ENCODE measurements at regions not wholly inside any gene's neighbourhood (a gene's known extent, or its start where the extent isn't known, plus 50 kb on each side); places are given as distances from the start of the nearest gene placed in this dataset.

DNA sequence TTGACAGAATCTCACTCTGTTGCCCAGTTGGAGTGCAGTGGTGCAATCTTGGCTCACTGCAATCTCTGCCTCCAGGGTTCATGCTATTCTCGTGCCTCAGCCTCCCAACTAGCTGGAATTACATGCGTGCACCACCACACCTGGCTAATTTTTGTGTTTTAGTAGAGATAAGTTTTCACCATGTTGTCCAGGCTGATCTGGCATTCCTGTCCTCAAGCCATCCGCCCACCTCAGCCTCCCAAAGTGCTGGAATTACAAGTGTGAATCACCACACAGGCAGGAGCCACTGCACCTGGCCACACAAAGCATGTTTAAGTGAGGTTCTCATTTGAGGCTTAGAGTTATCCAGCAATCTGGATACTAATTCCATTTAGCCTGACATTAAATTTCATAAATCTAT lies 180.9 kb upstream of the GRID2 start:
- DNase-seq: no peak

- no peak for DNase-seq
These were observed 175.1 kb upstream of the GRID2 start for GRCh38 chr4:92128676-92129075.

GRCh38 chr4:92129408-92129994 lies 174.3 kb upstream of the GRID2 start:
- DNase-seq: no peak

GRCh38 chr4:92136434-92136833 lies 167.3 kb upstream of the GRID2 start:
- no peak for DNase-seq

DNA sequence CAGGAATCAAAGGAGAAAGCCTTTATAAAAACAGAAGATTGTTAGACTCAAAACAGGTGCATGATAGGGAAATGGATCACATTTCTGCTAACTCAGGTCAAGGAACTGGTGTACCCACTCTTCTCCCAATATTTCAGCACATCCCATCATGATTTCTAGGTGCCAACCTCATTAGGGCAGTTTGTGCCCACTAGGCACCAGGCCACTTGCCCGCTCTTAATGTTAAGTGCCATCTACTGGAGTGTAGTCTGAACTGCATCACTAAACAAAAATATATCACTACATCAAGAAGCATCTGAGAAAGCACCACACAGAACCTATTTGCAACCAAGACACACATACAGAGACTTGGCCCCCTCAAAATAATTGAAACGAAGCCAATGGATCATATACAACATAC lies 140.4 kb upstream of the GRID2 start:
- no peak for DNase-seq

GRCh38 chr4:92170340-92170739 lies 133.4 kb upstream of the GRID2 start:
- no peak for DNase-seq

GRCh38 chr4:92172203-92172602 lies 131.6 kb upstream of the GRID2 start:
- DNase-seq: no peak

DNA sequence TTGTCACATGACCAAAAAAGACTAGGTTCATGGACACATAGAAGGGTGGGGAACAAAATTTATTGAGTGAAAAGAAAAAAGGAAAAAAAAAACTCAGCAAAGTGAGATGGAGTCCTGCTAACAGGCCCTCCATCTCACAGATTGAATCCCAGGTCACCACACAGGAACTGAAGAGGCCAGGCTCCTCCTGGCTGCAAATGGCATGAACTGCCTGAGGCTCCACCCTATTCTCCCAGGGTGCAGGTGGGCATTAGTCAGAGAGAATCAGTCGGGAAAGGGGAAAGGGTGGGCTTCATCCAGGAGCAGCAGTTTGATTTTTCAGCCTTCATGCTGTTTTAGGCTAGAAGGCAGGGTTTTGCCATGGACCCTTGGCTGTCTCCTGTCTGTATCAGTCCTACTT lies 128.5 kb upstream of the GRID2 start:
- no peak for DNase-seq

DNA sequence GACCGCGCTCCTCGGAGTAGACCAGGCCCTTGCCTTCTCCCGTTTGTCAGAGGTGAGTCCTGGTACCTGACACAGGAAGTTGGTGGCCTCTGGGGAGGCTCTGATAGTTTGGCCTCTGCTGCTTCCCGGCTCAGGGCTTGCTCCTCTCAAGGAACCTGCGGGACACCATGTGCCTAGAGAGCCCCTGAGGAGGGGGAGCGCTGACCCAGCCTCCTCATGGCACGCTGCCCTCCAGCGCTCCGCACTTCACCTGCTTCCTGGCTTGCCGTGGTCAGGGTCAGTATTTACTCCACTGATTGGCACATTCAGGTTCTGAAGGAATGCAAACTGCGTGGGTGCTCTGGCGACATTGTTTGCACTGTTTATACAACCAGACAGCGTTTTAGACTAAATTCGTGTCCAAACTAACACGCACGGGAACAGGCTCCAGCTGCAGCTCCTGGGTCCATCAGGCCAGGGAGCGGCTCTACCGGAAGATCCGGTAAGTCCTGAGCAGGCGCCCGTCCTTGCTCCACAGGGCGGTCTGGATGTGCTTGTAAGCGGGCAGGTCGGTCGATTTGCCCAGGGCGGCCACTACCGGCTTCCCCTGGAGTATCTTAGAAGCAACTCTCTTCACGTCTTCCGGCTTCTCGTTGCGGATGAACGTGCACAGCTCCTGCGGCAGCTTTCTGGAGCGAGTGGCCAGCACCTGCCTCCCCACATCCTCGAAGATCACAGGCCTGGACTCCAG lies 121.6 kb upstream of the GRID2 start:
- no peak for DNase-seq

DNA sequence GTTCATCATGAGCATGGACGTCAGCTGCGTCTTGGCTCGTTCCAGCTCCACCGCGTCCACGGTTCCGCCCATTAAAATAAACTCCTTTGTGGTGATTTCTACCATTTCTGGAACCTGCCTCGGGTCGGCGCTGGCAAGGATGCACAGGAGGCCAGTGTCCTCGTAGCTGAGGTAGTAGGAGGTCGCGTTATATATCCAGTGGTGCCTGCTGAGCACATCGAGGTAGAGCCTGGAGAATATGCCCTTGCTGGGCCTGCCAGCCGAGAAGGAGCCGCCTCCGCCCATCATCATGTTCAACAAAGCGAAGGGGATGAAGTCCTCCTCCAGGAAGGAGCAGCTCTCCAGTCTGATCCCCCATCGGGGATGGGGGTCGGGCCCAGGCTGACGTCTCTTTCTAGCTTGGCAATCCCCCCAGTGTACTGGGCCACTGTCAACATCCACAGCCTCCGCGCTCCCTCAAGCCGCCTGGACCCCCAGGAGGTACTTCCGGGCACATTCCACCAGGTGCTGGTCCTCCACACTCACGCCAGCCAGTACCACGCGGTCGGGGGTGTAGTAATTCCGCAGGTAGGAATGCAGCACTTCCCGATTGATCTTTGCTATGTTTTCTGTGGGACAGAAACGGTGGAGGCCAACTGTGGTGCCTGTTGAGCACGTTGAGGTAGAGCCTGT lies 120.9 kb upstream of the GRID2 start:
- DNase-seq: no peak

GRCh38 chr4:92183825-92184224 lies 119.9 kb upstream of the GRID2 start:
- no peak for DNase-seq

GRCh38 chr4:92184566-92184965 lies 119.2 kb upstream of the GRID2 start:
- no peak for DNase-seq

GRCh38 chr4:92186239-92186638 lies 117.5 kb upstream of the GRID2 start:
- DNase-seq: no peak

DNA sequence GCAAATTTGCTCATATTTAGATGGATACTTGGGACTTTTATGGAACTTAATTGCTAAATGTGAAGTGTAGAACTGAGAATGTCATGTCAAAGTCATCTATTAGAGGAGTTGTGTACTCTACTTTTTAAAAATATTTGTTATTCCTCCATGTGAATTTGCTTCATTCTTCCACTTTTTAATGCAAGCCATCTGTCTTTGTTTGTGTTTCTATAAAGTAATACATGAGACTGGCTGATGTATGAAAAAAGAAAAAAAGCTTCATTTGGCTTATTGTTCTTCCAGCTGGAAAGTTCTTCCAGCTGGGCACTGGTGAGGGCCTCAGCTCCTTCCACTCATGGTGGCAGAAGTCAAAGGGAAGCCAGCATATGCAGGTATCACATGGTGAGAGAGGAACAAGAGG lies 114.6 kb upstream of the GRID2 start:
- no peak for DNase-seq

DNA sequence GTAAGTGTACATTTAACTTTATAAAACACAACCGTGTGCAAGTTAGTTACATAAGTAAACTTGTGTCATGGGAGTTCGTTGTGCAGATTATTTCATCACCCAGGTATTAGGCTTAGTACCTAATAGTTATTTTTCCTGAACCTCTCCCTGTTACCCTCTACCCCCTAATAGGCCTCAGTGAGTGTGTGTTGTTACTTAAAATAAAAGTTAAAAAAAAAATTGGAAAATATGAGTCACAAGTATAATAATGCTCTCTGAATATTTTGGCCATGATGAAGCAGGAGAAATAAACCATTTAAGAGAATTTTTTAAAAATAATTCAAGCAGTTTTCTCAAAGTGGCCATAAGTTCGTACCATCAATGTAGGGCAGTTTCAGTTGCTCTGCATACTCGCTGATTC lies 105.1 kb upstream of the GRID2 start:
- no peak for DNase-seq

- DNase-seq: no peak
These were observed 104.6 kb upstream of the GRID2 start for GRCh38 chr4:92199135-92199534.

DNA sequence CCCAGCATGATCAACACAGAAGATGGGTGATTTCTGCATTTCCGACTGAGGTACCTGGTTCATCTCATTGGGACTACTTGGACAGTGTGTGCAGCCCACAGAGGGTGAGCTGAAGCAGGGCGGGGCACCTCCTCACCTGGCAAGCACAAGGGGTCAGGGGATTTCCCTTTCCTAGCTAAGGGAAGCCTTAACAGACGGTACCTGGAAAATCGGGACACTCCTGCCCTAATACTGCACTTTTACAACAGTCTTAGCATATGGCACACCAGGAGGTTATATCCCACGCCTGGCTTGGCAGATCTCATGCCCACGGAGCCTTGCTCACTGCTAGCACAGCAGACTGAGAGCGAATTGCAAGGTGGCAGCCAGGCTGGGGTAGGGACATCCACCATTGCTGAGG lies 92.9 kb upstream of the GRID2 start:
- DNase-seq: no peak

- no peak for DNase-seq
These were observed 88.3 kb upstream of the GRID2 start for GRCh38 chr4:92215476-92215875.

DNA sequence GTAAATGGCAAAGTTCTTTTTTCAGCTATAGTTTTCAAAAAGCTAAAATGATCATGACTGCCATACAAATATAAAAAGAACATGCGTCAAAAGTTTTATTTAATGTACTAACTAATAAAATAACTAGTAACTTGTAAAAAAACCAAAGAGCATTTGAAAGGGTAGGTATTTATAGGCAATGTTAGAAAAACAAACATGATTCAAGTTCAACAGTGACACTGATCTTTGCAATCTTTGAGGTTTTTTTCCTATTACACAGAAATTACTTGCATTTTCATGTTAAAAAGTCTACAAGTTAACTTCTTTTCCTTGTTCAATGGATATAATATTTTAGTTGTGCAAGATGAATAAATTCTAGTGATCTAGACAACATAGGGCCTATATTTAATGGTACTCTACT lies 72.3 kb upstream of the GRID2 start:
- DNase-seq: no peak

DNA sequence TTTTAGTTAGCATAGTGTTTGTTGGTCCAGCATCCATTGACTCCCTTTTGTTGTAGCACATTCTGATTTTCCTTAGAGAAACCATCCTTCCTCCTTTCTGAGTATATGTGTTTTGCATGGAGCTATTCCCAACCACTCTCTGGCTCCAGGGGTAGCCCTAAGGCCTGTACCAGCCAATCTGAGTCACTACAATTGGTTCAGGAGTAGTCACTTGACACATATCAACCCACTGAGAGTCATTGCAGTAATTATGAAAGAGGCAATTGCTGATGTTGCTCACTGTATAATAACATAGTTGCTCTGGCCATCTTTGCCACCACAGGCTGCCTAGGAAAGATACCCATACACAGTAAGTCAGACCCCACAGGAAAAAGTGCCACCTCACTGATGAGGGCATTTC lies 71.2 kb upstream of the GRID2 start:
- no peak for DNase-seq

- no peak for DNase-seq
These were observed 69.2 kb upstream of the GRID2 start for GRCh38 chr4:92234393-92235176.

DNA sequence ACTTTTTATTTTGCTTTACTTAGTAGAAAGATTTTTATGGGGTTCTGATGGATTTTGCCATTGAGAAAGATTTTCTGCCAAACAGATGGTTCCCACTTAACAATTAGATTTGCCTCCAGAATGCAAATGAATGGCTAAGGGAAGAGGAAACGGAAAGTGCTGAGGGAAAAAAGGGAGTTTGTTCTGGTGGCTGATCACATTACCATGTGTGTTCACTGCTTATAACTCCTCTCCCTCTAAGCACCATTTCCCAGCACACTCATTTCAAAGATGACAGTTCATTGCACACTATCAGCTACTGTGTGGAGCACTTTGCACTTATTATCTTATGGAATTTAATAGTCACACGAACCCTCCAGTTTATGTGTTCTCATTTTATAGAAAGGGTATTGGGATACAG lies 68.0 kb upstream of the GRID2 start:
- peak; percentile 8 for DNase-seq

DNA sequence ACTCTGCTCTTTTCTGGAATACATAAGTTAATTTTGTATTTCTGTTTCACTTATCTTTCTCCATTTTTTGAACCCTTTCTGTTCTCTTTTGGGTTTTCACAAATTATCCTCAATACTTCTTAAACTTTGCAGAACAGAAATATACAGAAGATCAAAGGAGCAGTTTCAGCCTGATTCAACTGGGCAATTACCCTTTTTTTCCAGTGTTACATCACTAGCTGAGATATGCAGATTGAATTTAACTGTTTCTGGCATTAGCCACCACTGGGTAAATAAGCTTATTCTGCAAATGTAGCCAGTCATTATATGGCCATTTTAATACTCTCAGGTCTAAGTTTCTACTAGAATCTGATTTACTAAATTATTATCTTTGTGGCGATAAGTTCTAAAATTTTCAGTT lies 66.9 kb upstream of the GRID2 start:
- no peak for DNase-seq

- no peak for DNase-seq
These were observed 66.2 kb upstream of the GRID2 start for GRCh38 chr4:92237559-92237958.

All from retina (tissue), 1 donor.